ENCODE measurements at regions not wholly inside any gene's neighbourhood (a gene's known extent, or its start where the extent isn't known, plus 50 kb on each side); places are given as distances from the start of the nearest gene placed in this dataset.

GRCh38 chr12:75883241-75883640 lies 148.3 kb downstream of the PHLDA1 start:
- ChIA-PET POLR2A (no interaction called here), CTCF (interaction anchor here (1.0 to 1.6 kb wide), 2 partner anchors 9 to 47 kb away, joined by 3 read pairs; no protein-coding TSS in a partner anchor)
- no peak overlapping the region for H3K4me2 ChIP-seq
- no peak for FAIRE-seq
- peak overlapping the region in 1 of 2 experiments; percentile 30; a peak in 2 of 6 replicates for H3K27ac ChIP-seq
- no peak for ATAC-seq
- H3K9me3 ChIP-seq: no peaks in the 10 kb centered on the region
- no peak overlapping the region for H3K4me3 ChIP-seq
- peaks cover 4% of the 10 kb centered on the region; the same call in 1 of the 3 replicates for H3K4me1 ChIP-seq
- no peak for DNase-seq (ENCODE audit: low read depth in 1 of 2, low spot score in 1 of 2)
- TF ChIP-seq CHD4 (IDR thresholded peaks at IDR 0.05; ENCODE audit: borderline replicate concordance) (no peak), KDM1A (IDR thresholded peaks at IDR 0.05; ENCODE audit: low read depth) (no peak)
- 65% methylated on average over 3 of the region's 3 CpGs for whole genome bisulfite sequencing (ENCODE audit: missing lambda C conversion rate)

- CTCF ChIA-PET: interaction anchor here (0.8 to 1.6 kb wide), 2 partner anchors 10 to 48 kb away, joined by 3 read pairs; no protein-coding TSS in a partner anchor
These were observed 149.2 kb downstream of the PHLDA1 start for GRCh38 chr12:75882421-75882820.

GRCh38 chr12:75881920-75882319 lies 149.7 kb downstream of the PHLDA1 start:
- no peak for FAIRE-seq
- Histone ChIP-seq H3K4me2 (no peak overlapping the region), H3K27ac (peak overlapping the region in 1 of 2 experiments; percentile 36; a peak in 1 of 6 replicates), H3K4me1 (peaks cover 14% of the 10 kb centered on the region), H3K9me3 (no peaks in the 10 kb centered on the region), H3K4me3 (no peak overlapping the region)
- ATAC-seq: no peak
- POLR2A ChIA-PET: no interaction called here
- CTCF ChIA-PET: interaction anchor here (0.8 to 1.6 kb wide), 3 partner anchors 10 to 49 kb away, joined by 3 to 4 read pairs (median 3); no protein-coding TSS in a partner anchor
- TF ChIP-seq HMGXB4 (CRISPR knock-in tag; IDR thresholded peaks at IDR 0.05; ENCODE audit: borderline replicate concordance) (no peak), MAX (IDR thresholded peaks at IDR 0.05) (no peak), ZFP36 (IDR thresholded peaks at IDR 0.05; ENCODE audit: borderline replicate concordance, partially characterized antibody) (no peak), KDM5A (IDR thresholded peaks at IDR 0.05) (no peak), FOSB (CRISPR knock-in tag; IDR thresholded peaks at IDR 0.05) (no peak), ELK1 (IDR thresholded peaks at IDR 0.05; ENCODE audit: low read depth, low read length) (no peak), HES2 (IDR thresholded peaks at IDR 0.05) (no peak), JUNB (IDR thresholded peaks at IDR 0.05) (no peak), USF2 (IDR thresholded peaks at IDR 0.05) (no peak), RCOR1 (IDR thresholded peaks at IDR 0.05; ENCODE audit: low read depth, low read length) (no peak), KDM1A (IDR thresholded peaks at IDR 0.05; ENCODE audit: low read depth) (no peak), MAFK (IDR thresholded peaks at IDR 0.05; ENCODE audit: partially characterized antibody) (no peak)
- DNase-seq (ENCODE audit: low read depth in 1 of 2, low spot score in 1 of 2): no peak

More at GRCh38 chr12:75882421-75882820, 149.2 kb downstream of the PHLDA1 start:
- H3K4me3 ChIP-seq: no peak overlapping the region
- H3K4me1 ChIP-seq: peaks cover 9% of the 10 kb centered on the region
- H3K4me2 ChIP-seq: no peak overlapping the region
- DNase-seq (ENCODE audit: low read depth in 1 of 2, low spot score in 1 of 2) (no peak), FAIRE-seq (no peak), ATAC-seq (no peak)
- no peak for TF ChIP-seq HOXA7 (CRISPR knock-in tag; IDR thresholded peaks at IDR 0.05)
- no peak for TF ChIP-seq HOXB13 (CRISPR knock-in tag; IDR thresholded peaks at IDR 0.05; ENCODE audit: low read depth)
- TF ChIP-seq HEYL (CRISPR knock-in tag; IDR thresholded peaks at IDR 0.05): no peak
- no peak for TF ChIP-seq FOSL2 (IDR thresholded peaks at IDR 0.05)
- TF ChIP-seq FOSL2 (CRISPR knock-in tag; IDR thresholded peaks at IDR 0.05): no peak
- TF ChIP-seq POLR2A (IDR thresholded peaks at IDR 0.05; ENCODE audit: low read length): no peak
- TF ChIP-seq BHLHE40 (IDR thresholded peaks at IDR 0.05; ENCODE audit: low read depth, low read length): no peak
- no peak for TF ChIP-seq MAX (IDR thresholded peaks at IDR 0.05)
- 74% methylated on average over 3 of the region's 3 CpGs for WGBS (ENCODE audit: missing lambda C conversion rate)
- POLR2A ChIA-PET: no interaction called here
- H3K9me3 ChIP-seq: no peaks in the 10 kb centered on the region
- H3K27ac ChIP-seq: peak overlapping the region in 1 of 2 experiments; percentile 30; a peak in 2 of 6 replicates
